Chondrocyte (in vitro differentiated cells): ENCODE measurements at regions not wholly inside any gene's neighbourhood (a gene's known extent, or its start where the extent isn't known, plus 50 kb on each side); places are given as distances from the start of the nearest gene placed in this dataset.

ENCODE experiments used
- DNase-seq: peaks from one replicate; pipeline ENCODE4 v3.0.0; 2021; ENCODE audit warnings: mixed read lengths, low spot score
- H3K27ac Mint-ChIP-seq: one replicate; pipeline ENCODE4 v1.8.0; 2021; ENCODE audit warnings: mild to moderate bottlenecking, moderate library complexity, mixed read lengths; ENCODE audit not compliant: unreplicated experiment
- H3K27me3 Mint-ChIP-seq: 2 replicates; pipeline ENCODE4 v1.8.0; 2021; ENCODE audit warnings: low read depth, mixed read lengths
- H3K36me3 Mint-ChIP-seq: 2 replicates; pipeline ENCODE4 v1.8.0; 2021; ENCODE audit warnings: low read depth, mixed read lengths
- H3K4me1 Mint-ChIP-seq: 2 replicates; pipeline ENCODE4 v1.8.0; 2021; ENCODE audit warnings: low read depth, mild to moderate bottlenecking, mixed read lengths
- H3K4me3 Mint-ChIP-seq: one replicate; pipeline ENCODE4 v1.8.0; 2021; ENCODE audit warnings: mild to moderate bottlenecking, moderate library complexity, mixed read lengths; ENCODE audit not compliant: unreplicated experiment
- H3K9me3 Mint-ChIP-seq: 2 replicates; pipeline ENCODE4 v1.8.0; 2021; ENCODE audit warnings: low read depth, mixed read lengths
- TF ChIP-seq, protein P1 (sequence below): fragments of 200-600 bp; sonication (generic); IDR thresholded peaks from 2 replicates; pipeline ENCODE4 v1.5.0; 2021; ENCODE audit warnings: antibody characterized with exemption, mild to moderate bottlenecking, moderate library complexity

DNA sequence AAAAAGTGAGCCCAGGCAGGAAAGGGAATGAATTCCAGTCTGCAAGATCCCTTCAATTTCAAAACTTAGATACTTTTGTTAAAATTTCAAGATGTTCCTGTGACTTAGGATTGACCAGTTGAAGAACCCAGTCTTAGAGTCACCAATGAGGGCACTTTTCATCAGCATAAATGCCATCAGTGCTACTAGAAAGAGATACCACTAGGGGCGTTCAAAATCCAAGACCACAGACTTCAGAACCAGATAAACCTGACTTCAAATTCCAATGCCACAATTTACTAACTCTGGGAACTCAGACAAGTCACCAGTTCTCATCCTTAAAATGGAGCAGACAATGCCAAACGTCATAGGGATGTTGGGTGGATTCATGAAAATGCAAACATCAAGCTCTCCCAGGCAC lies 523.2 kb downstream of the BUD13 start:
- peaks cover 62% of the 10 kb centered on the region for H3K27me3 Mint-ChIP-seq

DNA sequence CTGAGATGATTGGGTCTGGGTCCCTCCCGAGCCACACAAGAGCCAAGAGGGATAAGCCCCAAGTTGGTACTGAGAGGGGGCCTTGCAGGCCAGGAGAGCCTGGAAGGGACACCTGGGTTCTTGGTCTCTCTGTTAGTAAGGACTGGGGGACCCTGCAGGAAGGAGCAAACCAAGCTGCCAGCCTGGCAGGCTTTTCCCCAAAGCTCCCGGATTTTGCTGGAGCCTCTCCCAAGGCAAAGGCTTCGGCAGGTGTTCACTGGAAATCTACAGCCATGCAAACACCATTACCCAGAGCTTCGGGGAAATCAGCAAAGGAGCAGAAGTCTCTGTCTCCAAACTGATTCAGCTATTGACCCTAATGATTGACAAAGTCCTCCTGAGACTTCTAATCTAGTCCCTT lies 527.9 kb downstream of the BUD13 start:
- H3K4me3 Mint-ChIP-seq, result no peak overlapping the region

More for the DNA sequence above, 523.2 kb downstream of the BUD13 start:
- TF ChIP-seq, protein P1, sequence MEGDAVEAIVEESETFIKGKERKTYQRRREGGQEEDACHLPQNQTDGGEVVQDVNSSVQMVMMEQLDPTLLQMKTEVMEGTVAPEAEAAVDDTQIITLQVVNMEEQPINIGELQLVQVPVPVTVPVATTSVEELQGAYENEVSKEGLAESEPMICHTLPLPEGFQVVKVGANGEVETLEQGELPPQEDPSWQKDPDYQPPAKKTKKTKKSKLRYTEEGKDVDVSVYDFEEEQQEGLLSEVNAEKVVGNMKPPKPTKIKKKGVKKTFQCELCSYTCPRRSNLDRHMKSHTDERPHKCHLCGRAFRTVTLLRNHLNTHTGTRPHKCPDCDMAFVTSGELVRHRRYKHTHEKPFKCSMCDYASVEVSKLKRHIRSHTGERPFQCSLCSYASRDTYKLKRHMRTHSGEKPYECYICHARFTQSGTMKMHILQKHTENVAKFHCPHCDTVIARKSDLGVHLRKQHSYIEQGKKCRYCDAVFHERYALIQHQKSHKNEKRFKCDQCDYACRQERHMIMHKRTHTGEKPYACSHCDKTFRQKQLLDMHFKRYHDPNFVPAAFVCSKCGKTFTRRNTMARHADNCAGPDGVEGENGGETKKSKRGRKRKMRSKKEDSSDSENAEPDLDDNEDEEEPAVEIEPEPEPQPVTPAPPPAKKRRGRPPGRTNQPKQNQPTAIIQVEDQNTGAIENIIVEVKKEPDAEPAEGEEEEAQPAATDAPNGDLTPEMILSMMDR, result no peak
- Mint-ChIP-seq H3K36me3 (no peaks in the 10 kb centered on the region), H3K9me3 (peaks cover 6% of the 10 kb centered on the region), H3K4me1 (no peaks in the 10 kb centered on the region), H3K4me3 (no peak overlapping the region), H3K27ac (no peak overlapping the region)
- no peak for DNase-seq

DNA sequence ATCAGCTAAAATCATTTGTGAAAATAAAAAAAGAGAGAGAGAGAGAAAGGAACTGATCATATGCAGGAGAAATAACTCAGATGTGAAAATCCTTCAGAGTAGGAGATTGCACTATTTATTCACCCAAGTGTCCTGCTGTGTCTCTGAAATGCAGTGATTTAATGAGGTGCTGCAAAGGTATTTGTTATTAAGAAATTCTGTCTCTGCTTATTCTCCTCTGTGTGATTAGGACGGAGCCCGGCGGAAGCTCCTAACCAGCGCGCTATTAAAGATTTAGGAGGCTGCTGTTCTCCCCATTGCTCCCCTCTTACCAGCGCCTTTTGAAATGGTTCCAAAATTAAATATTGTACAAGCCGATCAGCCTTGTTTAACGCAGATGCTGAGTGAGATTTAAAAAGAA lies 528.3 kb downstream of the BUD13 start:
- no peaks in the 10 kb centered on the region for H3K36me3 Mint-ChIP-seq
- no peak overlapping the region for H3K4me3 Mint-ChIP-seq
- H3K9me3 Mint-ChIP-seq, result no peaks in the 10 kb centered on the region
- TF ChIP-seq, protein P1, result no peak
- no peak for DNase-seq
- H3K27me3 Mint-ChIP-seq, result peaks cover 49% of the 10 kb centered on the region
- H3K27ac Mint-ChIP-seq, result no peak overlapping the region
- peaks cover 14% of the 10 kb centered on the region for H3K4me1 Mint-ChIP-seq

More for the DNA sequence above, 527.9 kb downstream of the BUD13 start:
- Mint-ChIP-seq H3K9me3 (no peaks in the 10 kb centered on the region), H3K4me1 (peaks cover 10% of the 10 kb centered on the region), H3K27ac (no peak overlapping the region), H3K36me3 (no peaks in the 10 kb centered on the region), H3K27me3 (peaks cover 53% of the 10 kb centered on the region)
- no peak for DNase-seq
- TF ChIP-seq, protein P1, result no peak

DNA sequence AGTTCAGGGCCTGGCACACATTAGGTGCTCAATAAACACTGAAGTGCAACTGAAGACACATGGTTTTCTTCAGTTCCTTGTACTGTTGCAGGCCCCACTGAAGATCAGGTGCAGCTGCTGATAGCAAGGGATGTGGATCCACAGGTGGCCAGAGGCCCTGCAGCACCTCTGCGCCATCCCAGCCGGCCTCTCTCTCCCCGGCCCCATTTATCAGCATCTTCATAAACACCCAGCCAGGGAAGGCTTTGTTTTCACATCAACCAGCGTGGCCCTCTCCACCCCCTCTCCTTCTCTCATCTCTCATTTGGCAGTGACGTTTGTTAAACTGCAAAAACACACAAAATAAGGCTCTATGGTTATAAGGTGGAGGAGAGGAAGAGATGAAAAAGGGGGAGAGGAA lies 528.8 kb downstream of the BUD13 start:
- Mint-ChIP-seq H3K4me3 (no peak overlapping the region), H3K36me3 (no peaks in the 10 kb centered on the region), H3K9me3 (no peaks in the 10 kb centered on the region), H3K27ac (no peak overlapping the region), H3K4me1 (peaks cover 19% of the 10 kb centered on the region), H3K27me3 (peaks cover 49% of the 10 kb centered on the region)
- DNase-seq, result no peak
- TF ChIP-seq, protein P1, result no peak

DNA sequence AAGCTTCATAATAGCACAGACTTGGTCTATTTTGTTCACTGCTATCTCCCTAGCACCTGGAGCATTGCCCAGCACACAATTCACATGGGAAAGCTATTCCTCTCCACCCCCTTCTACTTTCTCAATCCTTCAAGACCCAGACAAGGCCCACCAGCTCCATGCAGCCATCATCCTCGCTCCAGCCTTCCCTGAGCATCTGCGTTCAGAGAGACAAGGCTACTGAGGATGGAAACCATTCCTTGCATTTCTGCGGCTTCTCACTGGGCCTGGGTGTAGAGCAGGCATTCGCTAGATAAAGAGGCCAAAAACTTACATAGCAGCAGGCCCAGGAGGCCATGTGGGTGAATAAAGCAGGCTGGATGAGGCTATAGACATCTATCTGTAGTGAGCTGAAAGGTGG lies 530.8 kb downstream of the BUD13 start:
- Mint-ChIP-seq H3K27ac (no peak overlapping the region), H3K27me3 (peaks cover 37% of the 10 kb centered on the region), H3K4me3 (no peak overlapping the region), H3K9me3 (no peaks in the 10 kb centered on the region), H3K36me3 (no peaks in the 10 kb centered on the region), H3K4me1 (peaks cover 20% of the 10 kb centered on the region)
- TF ChIP-seq, protein P1, result no peak
- no peak for DNase-seq
